GM18517 (cell line): ENCODE measurements at regions not wholly inside any gene's neighbourhood (a gene's known extent, or its start where the extent isn't known, plus 50 kb on each side); places are given as distances from the start of the nearest gene placed in this dataset.

ENCODE experiments used
- ATAC-seq: cut with Tn5 transposase; IDR thresholded peaks from one replicate; pipeline ENCODE4 v1.9.1; 2021; ENCODE audit warnings: mild to moderate bottlenecking, moderate library complexity; ENCODE audit not compliant: unreplicated experiment

- ATAC-seq, result no peak
Observed at GRCh38 chr9:17019398-17019797, 115.4 kb upstream of the CNTLN start.

DNA sequence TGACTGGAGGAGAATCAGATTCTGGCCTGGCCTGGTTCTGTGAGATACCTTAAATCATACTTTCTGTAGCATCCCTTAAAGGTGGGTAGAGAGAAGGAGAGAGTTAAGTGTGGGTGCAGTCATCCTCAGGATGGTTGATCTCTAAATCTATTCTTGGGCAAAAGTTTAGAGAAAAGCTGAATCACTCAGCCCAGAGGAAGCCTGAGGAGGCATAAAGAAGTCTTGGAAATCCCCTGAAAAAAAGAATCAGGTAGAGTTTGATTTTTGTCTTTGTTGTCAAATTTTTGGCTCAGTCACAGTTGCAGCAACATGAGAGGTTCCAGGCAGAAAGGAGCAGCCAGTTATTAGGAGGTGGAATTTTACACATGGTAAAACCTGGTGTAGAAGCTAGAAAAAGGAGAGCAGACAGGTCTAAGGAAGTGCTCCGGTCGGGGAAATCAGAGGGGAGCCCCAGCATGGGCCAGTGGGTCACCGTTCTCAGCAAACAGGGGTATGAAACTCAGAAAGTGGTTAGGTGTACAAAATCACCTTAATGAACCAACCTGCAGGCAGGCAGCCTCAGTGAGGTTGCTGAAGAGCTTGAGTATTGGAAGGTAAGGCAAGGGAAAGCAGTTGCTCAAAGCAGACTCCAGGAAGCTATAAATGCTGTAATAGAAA, 116.2 kb upstream of the CNTLN start:
- ATAC-seq, result no peak

DNA sequence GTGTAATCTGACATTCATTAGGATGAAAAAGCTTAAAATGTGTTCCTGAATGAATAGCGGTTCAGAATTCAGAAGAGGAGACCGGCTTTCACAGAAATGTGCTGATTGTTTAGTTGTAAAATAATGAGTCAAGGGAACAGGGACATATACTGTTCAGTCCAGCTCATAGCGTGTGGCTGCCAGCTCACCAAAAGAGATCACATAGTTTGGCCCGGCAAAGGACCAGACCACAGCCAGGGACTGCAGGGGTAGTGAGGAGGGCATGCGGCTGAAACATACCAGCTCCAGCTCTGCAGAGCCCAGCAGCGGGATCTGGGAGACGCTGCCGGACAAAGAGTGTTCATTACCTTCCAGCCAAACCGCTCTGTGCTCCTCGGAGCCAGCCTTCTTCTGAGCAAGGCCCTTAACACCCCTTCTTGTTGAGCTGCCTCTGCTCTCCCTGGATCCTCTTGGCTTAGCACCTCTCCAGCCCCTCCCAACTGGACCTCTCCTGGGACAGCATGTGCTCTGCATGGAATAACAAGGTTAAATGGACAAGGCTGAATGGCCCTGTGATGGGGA, 116.8 kb upstream of the CNTLN start:
- ATAC-seq, result no peak

DNA sequence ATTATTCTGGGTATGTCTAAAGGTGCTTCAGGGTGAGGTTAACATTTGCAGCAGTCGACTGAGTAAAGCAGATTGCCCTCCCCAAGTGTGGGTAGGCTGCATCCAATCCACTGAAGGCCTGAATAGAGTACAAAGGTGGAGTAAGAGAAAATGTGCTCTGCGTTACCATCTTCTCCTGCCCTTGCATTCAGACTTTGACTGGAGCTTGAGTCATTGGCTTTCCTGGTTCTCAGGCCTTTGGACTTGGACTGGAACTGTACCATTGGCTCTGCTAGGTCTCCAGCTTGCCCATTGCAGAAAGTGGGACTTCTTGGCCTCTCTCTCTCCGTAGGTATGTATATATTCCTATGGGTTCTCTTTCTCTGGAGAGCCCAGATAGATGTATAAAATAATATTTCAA, 120.9 kb upstream of the CNTLN start:
- no peak for ATAC-seq

DNA sequence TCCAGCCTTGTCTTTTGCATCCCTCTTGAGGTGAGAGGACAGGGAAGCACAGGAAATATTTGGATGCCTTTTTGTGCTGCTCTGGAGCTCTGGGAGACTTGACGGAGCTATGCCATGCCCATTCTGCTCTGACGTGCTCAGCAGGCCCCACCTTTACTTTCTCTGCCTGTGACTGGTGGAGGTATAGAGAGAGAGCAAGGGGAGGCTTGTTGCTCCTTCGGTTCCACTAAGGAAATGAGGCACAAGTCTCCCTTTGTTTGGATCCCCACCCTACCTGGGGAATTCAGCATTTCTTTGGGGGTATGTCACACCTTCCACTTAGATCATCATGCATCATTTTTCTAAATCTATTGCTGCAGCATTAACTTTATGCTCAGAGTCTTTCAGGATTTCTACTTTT, 121.8 kb upstream of the CNTLN start:
- ATAC-seq, result no peak

DNA sequence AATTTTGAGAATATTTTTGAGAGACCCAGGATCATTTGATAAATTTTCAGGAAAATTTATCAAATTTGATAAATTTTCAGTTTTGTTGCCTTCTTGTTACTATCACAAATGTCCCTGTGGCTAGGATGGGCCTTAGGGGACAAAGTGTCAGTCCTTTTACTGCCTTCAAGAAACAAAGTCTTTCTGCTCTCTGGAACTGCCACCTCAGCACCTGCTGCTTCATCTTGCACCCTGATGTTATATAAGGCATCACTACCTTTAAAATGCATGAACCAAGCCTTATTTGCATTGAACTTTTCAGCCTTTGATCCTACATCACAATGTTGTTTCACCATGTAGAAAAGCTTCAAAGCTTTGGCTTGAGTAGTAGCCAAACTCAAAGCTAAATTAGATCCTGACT, 123.0 kb upstream of the CNTLN start:
- no peak for ATAC-seq

DNA sequence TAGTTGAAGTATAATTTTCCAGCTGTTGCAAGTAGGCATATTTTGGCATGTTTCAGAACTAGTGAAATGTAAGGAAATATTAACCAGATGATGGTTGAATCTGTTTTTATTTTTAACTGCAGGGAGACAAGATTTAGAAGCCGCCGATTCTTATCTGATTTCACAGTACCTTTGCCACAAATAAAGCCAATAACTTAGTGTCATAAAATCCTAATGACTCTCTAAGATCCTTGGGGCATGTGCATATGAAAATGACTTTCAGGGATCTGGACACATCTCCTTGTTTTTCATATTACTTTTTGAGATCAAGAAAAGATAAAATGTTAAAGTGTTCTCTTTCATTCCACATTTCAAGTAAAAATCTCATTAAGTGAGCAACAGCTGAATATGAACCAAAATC, 125.8 kb upstream of the CNTLN start:
- ATAC-seq, result no peak

- no peak for ATAC-seq
Observed at GRCh38 chr9:17005056-17005823, 129.6 kb upstream of the CNTLN start.

- ATAC-seq, result no peak
Observed at GRCh38 chr9:17004500-17004899, 130.3 kb upstream of the CNTLN start.

DNA sequence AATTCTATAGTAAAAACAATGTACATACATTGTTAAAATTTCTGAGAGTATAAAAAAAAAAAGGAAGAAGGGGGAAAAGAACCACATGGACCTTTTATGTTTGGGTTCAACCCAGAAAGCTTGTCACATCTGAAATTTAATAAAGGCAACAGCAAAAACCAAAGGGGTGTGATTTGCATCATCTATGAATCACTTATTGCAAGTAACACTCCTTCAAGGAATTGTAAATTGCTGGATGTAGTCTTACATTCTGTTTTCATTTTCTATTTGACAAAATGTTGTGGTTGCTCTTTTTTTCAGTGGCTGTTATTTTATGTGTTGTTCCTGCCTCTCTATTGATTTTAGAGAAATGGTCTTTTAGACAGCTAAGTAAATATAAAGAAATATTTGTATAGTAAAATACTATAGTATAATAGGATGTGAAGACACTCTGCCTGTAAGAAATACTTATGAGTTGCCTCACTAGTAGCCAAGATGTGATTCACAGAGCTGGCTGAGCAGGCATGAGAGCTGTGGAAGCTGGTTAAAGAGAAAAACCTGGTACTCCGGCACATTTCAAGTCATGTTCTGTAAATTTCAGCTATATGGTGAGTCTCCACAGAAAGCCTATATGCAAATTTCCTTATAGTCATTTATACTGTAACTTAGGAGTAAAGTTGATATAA, 131.1 kb upstream of the CNTLN start:
- no peak for ATAC-seq

- no peak for ATAC-seq
Observed at GRCh38 chr9:16996901-16997491, 126.5 kb upstream of the BNC2 start.

DNA sequence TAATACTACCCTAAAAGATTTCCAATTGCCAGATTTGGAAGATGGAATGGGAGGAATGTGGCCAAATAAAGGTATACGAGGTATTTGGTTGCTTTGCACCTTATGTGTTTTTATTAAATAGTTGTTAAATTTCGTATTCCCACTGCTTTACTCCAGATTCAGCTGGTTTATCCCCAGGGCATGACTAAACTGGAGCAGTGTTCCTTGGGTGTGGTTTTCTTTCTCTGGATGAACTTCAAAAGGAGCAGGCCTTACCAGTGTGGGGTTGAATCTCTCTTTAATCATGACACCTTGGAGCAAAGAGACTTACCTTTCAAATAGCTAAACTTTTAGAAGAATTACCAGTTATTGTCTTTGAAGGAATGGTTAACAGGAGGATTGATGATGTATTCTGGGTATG, 121.7 kb upstream of the BNC2 start:
- no peak for ATAC-seq

GRCh38 chr9:16987026-16987425, 116.6 kb upstream of the BNC2 start:
- ATAC-seq, result no peak

- ATAC-seq, result no peak
Observed at GRCh38 chr9:16986556-16986955, 116.1 kb upstream of the BNC2 start.

DNA sequence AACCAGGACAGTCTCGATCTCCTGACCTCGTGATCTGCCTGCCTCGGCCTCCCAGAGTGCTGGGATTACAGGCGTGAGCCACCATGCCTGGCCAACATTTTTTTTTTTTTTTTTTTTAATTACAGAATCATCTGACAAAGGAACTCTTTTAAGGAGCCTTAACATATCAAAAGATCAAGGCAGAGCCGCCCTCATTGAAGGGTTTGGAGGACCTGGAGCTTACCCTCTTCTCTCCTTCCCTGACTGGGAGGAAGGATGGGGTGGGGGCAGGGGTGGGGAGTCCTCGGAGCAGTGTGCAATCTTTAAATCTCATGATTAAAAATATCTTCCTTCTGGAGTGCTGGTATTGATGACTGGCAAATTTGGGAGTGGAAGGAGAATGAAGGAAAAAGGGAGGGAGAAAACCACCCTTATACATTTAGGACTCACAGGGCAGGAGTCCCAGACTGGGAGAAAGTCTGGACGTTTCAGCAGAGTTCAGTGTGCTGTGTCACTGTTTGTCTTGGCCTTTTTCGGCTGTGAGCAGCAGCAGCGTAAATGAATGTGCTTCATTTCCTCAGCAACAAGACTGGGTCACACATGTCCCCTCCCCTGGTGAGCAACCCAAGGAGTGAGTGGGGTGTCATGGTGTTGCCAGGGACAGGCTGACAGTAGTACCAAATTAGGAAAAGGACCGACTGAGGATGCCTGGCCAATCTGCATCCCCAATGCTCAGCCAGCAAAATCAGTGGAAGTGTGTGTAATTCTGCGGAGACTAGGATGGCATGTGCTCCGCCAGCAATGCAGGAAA, 115.3 kb upstream of the BNC2 start:
- ATAC-seq, result no peak

GRCh38 chr9:16982780-16983310, 112.4 kb upstream of the BNC2 start:
- no peak for ATAC-seq

DNA sequence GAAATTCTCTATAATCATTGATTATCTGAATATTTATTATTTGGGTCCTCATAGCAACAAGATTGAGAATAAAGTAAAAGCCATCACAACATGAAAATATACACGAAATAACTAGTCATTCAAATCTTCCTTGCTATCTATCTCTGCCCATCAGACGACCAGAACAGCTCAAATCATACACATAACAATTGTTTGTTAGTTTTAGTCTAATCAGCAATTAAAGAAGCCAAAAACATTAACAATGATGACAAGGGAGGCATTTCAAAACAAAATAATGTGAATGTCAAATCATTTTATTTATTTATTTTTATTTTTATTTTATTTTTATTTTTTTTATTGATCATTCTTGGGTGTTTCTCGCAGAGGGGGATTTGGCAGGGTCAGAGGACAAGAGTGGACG, 106.0 kb upstream of the BNC2 start:
- no peak for ATAC-seq

- no peak for ATAC-seq
Observed at GRCh38 chr9:16974436-16974835, 104.0 kb upstream of the BNC2 start.

DNA sequence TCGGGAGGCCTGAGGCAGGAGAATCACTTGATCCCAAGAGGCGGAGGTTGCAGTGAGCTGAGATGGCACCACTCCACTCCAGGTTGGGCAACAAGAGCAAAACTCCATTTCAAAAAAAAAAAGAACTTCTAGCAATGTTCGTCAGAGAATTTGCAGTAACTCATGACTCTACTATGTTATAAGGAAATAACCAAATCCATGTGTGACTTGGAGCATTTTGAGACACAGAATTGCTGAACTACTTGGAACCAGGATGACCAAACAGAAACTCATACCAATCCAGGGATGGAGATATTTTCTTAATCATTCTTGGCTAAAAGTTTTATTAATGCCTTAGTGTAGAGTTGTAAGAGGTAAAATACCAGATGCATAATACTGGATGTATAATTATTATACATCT, 99.9 kb upstream of the BNC2 start:
- no peak for ATAC-seq

DNA sequence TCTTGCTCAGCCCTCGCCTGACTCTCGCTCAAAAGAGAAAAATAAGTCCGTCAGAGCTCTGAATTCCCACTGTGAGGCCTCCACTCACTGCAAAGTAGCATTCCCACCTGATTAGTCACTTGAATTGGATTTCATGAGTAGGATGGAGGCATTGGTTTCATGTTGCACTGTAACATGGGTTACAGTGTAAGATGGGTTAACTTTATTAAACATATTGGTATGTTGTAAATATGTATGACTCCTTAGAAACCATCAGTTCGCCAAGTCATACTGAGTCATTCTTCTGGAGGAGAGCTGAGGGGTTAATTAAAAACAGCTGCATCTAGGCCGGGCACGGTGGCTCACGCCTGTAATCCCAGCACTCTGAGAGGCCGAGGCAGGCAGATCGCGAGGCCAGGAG, 93.8 kb upstream of the BNC2 start:
- no peak for ATAC-seq
